GM18517 (cell line): ENCODE measurements at regions not wholly inside any gene's neighbourhood (a gene's known extent, or its start where the extent isn't known, plus 50 kb on each side); places are given as distances from the start of the nearest gene placed in this dataset.

Experiments used
- ATAC-seq: cut with Tn5 transposase; IDR thresholded peaks from one replicate; pipeline ENCODE4 v1.9.1; 2021; ENCODE audit warnings: mild to moderate bottlenecking, moderate library complexity; ENCODE audit not compliant: unreplicated experiment

DNA sequence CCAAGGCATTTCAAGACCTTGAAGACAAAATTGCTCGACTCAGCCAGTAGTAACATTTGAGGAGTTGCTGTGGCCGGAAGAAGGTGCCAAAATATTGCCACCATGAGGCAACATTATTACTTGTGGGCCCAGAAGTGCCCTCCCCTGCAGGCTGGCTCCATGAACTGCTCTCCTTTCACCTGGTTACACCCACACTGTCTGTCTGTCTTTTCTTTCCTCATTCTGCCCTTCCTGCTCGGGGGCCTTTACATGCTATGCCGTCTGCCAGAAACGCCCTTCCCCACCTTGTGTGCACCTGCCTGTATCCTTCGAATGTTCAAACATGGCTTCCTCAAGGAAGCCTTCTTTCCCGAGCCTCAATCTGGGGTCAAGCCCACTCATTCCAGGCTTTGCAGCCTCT lies 224.2 kb upstream of the DIO3 start:
- no peak for ATAC-seq

DNA sequence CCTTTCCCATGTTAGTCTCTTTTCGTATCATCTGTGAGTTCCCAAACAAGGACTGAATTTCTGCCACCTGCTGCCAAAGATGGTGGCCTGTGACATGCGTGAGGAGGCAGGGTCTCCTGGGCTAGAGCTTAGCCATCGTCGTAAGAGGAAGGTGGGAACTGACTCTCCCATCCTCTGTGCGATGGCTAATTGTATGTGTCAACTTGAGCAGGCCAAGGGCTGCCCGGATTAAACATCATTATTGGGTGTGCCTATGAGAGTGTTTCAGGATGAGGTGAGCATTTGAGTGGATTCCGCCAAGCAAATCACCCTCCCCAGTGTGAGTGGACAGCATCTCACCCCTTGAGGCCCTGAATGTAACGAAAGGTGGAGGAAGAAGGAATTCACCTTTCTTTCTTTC lies 220.7 kb upstream of the DIO3 start:
- no peak for ATAC-seq

DNA sequence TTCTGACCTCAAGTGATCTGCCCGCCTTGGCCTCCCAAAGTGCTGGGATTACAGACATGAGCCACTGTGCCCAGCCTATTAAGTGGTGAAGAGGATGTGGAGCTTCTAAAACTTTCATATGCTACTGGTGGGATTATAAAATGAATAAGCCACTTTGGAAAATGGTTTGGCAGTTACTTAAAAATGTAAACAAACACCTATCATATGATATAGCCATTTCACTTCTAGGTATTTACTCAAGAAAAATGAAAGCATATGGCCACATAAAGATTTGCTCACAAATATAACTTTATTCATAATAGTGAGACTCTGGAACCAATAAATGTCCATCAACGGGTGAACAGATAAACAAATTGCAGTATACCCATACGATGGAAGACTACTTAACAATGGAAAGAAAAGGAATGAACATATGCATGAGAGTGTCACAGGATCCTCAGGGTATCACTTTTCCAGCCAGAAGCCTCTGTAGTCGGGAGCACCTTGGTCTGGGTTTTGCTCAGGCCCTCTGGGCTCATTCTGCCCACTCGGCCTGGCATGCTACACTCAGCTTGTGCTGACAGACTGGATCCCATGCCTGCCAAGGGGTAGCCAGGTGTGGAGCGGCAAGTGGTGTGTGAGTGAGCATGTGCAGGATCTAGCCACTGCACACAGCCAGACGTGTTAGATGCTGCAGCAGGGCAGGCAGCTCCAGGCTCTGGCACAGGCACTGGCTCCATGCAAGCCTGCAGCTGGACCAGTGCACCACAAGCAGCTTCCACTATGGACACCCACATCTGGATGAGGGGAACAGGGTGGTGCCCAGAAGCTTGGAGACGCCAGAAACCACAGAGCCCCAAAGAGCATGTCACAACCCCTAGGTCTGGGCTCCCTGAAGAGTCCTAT lies 213.2 kb upstream of the DIO3 start:
- no peak for ATAC-seq

DNA sequence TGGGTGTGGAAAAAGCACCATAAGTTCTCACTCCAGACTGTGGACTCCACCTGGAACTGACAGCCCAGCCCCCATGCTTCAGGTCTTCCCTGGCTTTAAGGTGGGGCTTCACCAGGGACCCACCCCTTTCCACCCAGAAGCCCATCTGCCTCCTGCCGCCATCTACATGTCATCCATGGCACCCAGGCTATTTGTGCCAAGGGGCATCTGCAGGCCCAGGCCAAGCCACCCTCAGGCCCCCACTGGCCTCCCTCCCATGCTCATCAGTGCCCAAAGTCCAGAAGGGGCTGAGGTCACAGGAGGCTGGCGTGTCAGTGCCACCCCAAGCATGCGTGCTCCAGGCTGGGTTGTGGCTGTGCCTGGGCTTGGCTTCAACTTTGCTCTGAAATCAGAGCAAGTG lies 212.2 kb upstream of the DIO3 start:
- no peak for ATAC-seq

DNA sequence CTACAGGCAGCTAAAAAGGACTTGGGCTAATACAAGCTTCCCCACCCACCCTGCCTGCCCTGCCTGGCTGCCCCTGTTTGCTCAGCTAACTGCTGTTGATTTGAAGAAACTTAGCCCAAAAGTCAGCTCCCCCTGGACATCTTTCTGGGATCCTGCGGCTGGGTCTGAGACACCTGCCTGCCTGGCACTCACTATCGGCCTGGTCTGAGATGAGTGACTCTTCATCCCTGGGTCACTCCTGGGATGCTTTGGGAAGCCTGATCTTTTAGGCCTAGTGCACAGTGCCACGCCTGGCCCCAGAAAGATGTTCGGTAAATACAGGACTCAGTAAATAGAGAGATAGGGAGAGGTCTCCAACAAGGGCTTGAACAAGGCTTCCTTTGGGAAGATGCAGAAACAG lies 211.3 kb upstream of the DIO3 start:
- ATAC-seq, result no peak

DNA sequence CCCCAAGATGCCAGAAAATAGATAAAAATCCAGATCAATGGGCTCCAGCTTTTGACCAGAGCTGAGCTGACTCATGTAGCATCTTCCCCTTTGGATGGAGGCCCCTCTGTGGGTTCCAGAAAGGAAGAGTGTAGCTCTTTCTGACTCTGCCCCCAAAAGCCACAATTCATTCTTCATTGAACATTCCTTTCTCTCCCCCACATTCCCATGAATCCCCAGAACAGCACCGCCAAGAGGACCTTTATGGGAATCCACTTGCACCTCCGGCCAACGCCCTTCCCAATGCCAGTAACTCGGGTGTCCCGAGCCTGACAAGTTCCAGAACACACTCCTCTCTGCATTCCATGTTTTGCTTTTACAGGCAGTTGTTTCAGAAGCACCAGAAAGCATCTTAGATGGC lies 210.6 kb upstream of the DIO3 start:
- ATAC-seq, result no peak

DNA sequence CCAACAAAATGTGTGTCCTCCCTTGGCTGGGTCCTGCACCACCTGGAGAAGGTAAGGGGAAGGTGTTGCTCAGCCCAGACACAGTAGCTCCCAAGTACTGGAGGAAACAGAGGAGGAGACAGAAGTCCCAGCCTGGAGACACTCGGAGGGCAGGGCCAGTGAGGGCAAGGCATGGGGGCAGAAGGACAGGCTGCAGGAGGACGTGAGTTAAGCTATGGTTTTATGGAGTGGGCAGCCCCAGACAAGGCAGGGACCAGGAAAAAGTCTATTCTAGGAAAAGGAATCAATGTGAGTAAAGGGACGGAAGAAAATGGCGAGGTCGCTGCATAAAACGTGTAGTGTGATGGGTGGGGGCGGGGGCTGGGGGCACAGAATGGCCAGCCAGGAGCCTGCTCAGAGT lies 210.1 kb upstream of the DIO3 start:
- no peak for ATAC-seq

DNA sequence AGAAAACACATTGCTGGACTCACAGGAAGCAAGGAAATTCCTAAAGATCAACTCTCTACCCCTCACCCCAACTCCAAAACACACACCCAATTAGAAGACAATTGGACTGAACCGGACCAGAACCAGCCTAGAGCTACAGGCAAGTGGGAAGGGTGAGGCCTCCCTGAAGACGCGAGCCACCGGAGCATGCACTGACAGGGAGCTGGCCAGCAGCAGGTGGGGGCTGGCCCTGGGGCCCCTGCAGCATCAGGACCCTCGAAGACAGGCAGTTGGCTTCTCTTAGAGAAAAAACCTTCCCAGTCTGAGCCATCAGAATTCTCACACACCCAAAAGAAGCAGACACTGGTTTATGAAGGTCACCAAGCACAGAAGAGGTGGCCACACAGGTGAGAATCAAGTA lies 209.5 kb upstream of the DIO3 start:
- ATAC-seq, result no peak

DNA sequence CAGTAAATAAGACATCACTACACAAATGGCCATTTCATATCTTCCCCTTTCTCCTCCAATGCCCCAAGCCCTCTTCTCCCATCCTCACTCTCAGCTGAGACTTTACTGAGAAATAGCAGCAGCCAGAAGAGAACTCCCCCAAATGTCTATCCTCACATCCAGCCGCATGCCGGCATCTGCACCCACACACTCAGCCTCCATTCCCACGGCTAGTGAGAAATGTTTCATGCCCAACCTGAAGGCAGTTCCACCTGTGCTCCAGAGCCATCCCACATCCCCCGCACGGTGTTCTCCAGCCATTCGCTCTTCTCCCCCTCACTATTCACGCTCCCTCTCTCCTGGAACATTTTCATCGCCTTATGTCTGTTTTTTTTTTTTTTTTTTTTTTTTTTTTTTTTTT lies 208.7 kb upstream of the DIO3 start:
- ATAC-seq, result no peak

DNA sequence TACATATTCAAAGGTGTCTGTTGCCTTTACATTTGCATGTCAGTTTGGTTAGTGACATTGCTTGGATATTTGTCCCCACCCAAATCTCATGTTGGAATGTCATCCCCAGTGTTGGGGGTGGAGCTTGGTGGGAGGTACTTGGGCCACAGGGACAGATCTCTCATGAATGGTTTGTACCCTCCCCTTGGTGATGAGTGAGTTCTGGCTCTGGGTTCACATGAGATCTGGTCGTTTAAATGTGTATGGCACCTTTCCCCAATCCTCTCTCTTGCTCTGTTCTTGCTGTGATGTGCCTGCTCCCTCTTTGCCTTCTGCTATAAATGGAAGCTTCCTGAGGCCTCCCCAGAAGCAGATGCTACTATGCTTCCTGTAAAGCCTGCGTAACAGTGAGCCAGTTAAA lies 207.9 kb upstream of the DIO3 start:
- ATAC-seq, result no peak

DNA sequence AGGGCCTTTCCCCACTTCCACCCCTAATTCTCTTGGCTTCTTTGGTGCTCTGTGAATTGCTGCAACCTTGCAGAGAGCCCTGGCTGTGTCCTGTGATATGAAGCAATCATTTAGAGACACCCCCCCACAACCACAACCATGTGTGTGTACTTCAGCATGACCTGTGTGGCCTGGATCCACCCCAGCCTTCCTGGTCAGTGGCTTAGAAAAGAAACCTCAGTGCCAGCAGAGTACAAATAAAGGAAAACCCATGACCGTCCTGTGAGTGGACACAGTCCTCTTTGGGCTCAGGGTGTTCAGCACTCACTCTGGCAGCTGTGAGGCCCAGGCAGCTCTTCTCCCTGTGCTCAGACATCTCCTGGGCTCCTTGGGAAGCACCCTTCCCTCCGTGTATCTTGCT lies 206.6 kb upstream of the DIO3 start:
- ATAC-seq, result no peak

DNA sequence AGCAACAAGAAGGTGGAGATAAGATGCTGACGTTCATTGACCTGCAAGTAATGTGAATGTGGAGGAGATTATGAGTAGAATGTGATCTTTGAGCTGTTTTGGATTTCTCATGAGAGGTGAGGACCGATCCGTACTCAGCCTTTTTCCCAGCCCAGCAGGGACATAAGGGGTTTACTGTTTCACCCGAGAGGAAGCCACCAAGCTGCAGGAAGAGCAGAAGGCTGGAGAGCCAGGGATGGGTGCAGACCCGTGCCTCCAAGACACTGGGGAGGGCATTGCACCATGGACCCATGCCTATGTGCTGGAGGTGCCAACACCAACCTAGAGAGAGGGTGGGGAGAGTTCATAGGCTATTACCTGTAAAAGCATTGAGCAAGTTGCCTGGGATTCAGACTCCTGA lies 206.0 kb upstream of the DIO3 start:
- no peak for ATAC-seq

DNA sequence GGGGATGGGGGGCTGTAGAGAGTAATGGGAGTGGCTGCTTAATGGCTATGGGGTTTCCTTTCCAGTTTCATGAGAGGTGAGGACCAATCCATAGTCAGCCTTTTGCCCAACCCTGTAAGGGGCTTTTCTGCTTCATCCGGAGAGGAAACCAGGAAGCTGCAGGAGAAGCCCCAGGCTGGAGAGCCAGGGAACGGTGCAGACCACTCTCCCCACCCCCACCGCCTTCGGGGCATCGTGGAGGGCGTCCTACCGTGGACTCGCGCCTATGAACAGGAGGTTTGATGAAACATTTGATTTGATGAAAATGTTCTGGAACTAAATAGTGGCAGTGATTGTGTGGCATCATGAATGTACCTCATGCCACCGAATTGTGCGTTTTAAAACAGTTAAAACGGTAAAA lies 204.3 kb upstream of the DIO3 start:
- no peak for ATAC-seq

DNA sequence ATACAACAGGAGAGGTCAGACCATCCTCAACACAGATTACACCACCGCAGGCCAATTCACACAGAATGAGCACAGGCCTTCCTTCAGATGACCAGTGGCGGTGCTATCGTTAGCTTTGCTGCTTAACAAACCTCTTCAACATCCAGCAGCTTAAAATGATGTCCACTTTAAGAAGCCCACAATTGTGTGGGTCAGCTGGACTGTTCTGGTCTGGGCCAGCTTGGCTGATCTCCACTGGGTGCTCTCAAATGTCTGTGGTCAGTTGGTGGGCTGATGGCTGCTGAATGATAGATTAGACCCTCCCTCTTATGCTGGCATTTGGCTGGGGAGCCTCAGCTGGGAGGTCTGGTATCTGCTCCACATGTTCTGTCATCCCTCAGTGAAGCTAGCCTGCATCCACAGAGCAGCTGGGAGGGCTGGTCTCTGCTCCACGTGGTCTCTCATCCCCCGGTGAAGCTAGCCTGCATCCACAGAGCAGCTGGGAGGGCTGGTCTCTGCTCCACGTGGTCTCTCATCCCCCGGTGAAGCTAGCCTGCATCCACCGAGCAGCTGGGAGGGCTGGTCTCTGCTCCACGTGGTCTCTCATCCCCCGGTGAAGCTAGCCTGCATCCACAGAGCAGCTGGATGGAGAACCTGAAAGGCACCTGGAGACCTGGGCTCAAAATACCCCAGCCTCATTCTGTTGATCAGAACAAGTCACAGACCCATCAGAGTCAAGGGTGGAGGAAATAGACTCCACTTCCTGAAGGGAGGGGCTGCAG lies 203.6 kb upstream of the DIO3 start:
- no peak for ATAC-seq

DNA sequence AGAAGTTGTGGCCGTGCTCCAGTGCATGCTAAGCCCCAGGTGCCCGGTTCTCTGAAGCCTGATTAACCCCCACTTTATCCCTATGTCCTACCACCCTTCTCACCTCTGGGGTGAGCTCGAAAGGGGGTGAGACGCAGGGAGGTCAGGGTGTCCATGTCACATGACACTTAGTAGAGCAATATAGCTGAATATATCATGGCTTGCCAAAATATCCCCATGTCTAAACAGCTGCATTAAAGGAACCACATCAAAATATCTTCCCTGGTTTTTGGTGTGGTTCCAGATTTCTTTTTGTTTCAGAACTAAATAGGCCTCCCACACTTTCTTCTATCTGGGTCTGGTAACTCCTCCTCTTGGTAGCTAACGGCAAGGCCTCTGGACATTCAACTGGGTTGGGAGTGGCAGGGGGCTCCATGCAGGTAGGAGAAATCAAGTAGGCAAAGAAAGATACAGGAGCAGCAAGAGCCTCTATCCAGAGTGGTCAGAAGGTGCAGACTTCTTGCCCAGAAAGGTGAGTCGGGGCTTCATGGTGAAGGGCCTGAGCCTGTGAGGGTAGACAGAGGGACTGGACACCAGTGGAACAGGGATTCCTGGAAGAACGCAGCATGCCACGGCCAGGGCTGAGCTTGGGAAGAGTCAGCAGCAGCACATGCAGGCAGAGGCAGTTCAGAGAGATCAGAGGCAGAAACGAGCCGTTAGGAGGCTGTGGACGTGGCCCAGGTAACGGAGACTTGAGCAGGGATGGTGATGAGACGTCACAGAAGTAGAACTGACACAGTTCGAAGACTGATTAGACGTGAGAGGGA lies 202.8 kb upstream of the DIO3 start:
- no peak for ATAC-seq

DNA sequence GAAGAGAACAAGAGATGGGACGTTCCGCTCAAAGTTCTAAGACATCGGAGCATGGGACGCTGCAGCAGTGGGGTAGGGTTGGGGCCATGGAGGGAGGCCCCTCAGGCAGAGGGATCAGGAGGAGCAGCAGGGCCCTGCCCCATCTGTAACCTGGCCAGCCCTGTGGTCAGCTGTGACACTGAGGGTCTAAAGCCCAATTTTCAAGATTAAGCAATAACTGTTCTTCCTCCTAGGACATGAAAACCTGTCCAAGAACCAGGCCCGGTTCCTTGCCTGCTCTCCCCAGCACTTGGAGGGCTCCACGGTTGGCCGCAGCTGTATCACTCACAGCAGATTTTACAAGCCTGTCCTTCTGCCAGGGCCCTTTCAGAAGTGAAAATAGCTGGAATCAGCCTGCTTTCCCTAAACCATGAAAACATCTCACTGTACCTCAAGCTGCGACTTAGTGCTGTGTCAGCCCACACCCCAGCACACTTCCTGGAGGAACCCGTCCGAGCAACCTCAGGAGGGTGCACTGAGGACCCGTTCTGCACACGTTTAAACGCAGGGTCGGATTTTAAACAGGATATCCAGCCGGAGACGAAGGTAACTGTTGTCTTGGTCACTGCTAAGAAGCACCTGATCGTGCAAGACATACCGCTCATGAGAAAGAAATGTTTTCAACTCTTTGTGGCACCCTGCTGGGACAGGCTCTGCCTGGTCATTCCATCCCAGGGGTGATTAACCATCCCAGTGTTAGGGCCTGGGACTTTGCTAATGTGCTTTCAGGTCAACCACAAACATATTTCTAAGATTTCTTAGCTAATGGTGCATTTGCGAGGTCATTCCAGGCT lies 201.9 kb upstream of the DIO3 start:
- no peak for ATAC-seq

DNA sequence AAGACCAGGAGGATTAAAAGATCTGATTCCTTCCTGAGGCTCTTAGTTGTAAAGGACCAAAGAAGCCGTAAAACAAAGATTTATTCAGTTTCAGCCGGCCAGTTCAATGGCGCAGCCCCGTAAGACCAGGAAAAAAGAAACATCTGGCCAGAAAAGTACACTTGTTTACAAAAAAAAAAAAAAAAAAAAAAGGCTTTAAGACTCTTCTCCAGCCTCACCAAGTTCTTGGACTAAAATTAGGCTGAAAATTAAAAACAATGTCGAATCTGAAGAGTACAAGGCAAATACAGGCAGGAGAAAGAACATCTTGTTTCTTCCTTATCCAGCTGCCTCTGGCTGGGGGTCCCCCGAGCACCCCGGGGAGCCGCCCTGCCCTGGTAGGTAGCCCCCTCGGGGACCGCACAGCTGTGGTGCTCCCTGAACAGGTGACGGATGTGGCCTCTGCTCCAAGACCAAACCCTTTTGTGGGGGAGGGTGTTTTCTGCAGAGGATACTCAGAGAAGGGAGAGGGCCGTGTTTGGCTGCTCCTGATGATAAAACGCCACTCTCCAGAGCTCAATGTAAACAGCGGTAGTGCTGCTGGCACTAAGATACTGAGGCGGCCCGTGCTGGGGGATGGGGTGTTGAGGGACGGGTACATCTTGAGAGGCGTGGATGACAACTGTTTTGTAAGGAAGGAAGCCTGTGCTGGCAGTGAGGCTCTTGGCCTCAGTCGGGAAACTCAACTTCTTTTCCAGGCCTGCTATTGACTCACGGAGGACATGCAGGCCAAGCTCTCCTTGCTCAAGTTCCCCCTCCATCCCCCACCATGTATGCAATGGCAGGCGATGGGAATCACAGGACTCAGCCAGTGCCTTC lies 201.0 kb upstream of the DIO3 start:
- no peak for ATAC-seq

DNA sequence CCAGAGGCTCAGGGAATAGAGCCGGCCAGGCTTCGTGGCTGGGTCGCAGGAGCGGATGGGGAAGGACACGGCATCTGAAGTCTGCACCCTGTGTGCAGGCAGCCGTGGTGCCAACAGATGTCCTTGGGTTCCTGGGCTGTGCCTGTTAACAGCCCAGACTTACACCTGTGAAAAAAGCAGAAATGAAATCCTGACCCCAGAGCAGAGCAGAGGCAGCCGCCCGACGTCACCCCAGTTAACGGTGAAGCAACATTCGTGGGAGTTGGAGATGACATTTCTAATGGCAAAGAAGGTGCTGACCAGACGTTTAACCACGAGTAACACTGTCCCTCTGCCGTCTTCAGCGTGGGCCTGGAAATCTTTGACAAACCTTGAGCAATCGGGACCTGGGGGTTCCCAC lies 200.3 kb upstream of the DIO3 start:
- no peak for ATAC-seq

DNA sequence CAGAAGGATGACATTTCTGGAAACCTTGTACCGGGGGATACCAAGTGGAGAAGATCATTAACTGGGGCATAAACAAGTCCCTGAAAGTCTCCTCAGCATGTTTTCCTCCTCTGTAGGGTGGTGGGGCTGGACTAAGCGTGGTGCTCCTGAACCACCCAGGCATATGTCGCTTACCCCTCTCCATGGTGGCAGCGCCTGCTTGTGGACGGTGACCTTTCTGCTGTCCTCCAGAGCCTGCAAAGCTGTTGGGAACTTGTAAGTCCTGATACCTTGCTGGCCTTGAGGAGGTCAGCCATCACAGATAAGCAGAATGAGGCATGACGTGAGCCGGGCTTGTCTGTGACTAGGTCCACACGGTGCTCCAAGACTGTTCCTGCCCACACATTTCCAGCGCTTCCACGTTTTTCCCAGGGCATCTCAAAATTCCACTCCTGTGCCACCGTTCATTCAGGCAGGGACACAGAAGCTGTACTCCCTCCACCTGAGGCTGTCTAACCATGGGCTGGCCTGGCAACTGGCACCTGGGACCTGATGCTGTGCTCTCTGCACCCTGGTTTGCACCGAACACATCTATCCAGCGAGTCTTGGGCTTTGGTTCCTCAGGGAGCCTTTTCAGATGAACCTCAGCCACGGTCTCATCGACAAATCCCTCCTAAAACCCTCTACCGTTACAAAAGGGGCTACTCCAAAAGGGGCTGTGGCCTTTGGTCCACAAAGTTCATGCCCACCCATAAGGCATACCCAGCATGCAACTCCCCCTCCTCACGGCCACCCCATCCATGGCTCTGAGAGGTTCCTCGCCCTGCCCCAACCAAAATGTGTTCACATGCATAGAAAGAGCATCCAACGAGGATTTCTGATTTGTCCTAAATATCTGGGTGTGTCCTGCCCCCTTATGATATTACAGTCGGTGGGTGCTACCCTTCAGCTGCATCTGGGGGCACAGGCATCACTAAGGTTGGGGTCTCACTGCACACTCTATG lies 199.6 kb upstream of the DIO3 start:
- ATAC-seq, result no peak
